ENCODE measurements at regions not wholly inside any gene's neighbourhood (a gene's known extent, or its start where the extent isn't known, plus 50 kb on each side); places are given as distances from the start of the nearest gene placed in this dataset.

- in situ Hi-C loops (cut with HindIII; ENCODE audit: low pct_unique_long_range_greater_than_20kb, low sequenced_read_pairs) = no loop called here
- no peak for DNase-seq (ENCODE audit: low read depth)
Measured at GRCh38 chr6:48057601-48058000, 53.4 kb downstream of the PTCHD4 start.

DNA sequence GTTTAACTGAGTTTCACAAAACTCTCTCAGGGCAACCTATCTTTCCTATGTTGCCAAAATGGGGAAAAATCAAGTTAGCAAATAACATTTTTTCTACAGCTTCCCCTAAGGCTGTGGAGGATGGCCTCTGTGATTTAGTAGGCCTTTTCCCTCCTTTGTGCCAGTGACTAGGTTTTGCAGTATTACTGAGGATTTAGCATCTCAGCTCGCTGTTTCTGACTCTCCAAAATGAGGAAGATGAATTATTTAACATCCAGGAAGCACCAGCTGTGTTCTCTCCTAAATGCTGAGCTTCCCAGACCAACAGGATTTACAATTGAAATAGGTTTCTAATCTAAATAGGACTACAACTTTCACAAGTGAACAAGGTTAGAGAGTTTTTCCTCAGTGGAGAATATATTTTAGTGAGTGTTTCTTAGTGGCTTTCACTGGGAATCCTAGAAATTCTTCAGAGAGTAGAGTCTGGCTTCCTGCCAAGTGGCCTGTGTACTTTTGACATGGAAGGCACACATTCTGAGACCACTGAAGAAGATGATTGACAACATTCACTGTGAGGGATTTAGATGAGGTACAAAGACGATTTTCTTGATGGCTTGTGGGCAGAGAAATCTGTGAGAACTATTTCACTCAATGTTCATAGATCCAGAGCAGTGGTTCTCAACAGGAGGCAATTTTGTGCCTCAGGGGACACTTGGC, 62.4 kb downstream of the PTCHD4 start:
- DNase-seq (ENCODE audit: low read depth) = no peak
- in situ Hi-C loops (cut with HindIII; ENCODE audit: low pct_unique_long_range_greater_than_20kb, low sequenced_read_pairs) = no loop called here

DNA sequence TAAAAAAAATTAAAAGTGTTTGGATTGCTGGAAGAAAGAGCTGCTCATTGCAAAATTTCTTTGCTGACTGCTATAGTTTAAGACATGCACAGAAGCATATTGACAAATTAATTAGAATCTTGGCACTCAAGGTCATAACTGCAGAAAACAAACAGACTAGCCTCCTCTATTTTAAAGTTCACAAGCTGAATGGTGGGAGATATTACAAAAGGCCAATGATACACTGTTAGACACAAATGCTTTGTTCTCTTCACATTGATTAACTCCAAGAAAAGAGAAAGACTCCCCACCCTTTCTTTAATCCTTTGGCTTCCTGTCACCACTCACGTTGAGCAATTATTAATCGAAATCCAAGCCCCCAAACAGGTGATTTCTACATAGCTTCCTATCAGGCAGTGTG, 69.1 kb downstream of the PTCHD4 start:
- in situ Hi-C loops (cut with HindIII; ENCODE audit: low pct_unique_long_range_greater_than_20kb, low sequenced_read_pairs) = no loop called here
- no peak for DNase-seq (ENCODE audit: low read depth)

DNA sequence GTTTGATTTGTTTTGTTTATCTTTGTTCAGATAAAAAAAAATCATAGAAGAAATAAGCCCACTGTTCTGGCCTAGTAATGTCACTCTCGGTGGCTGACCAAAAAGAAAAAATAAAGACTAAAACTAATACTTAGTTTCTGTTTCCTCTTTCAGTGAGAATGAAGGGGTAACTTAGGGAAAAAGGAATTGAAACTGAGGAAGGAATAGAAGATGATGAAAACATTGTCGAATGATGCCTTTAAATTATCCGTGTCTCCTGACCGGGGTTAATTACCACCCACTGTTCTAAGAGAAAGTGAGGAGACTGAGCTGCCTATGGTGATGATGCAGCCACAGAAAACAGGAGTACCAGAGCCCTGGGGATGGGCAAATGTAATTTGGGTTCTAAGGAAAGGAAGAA, 73.1 kb downstream of the PTCHD4 start:
- in situ Hi-C loops (cut with HindIII; ENCODE audit: low pct_unique_long_range_greater_than_20kb, low sequenced_read_pairs) = no loop called here
- DNase-seq (ENCODE audit: low read depth) = no peak

DNA sequence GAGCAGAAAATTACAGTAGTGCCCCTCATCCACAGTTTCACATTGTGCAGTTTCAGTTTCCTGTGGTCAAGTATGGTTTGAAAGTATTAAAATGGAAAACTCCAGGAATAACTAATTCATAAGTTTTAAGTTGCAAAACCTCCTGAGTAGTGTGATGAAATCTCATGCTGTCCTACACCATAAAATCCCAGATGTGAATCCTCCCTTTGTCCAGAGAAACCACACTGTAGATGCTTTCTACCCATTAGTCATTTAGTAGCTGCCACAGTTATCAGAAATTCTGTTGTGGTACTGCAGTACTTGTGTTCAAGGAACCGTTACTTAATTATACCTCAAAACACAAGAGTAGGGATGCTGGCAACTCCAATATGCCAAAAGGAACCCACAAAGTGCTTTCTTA, 74.7 kb downstream of the PTCHD4 start:
- DNase-seq (ENCODE audit: low read depth) = no peak
- in situ Hi-C loops (cut with HindIII; ENCODE audit: low pct_unique_long_range_greater_than_20kb, low sequenced_read_pairs) = no loop called here

DNA sequence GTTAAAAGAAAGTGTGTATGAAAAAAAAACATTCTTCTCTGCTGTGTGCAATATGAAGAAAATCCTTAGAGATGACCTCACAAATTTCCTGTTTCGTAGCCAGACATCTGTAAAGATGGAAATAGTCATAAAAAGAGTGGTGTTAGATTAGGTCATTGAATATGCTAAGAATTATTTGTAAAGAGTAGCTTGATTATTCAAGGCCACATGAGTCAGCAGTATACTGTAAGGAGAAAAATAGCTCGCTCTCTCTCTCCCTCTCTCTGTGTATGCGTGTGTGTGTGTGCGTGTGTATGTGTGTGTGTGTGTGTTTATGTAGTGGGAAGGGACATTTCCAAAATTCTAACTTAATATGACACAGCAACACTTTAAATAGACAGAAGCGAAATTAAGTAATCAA, 78.8 kb downstream of the PTCHD4 start:
- in situ Hi-C loops (cut with HindIII; ENCODE audit: low pct_unique_long_range_greater_than_20kb, low sequenced_read_pairs) = no loop called here
- peak; percentile 63 for DNase-seq (ENCODE audit: low read depth)

DNA sequence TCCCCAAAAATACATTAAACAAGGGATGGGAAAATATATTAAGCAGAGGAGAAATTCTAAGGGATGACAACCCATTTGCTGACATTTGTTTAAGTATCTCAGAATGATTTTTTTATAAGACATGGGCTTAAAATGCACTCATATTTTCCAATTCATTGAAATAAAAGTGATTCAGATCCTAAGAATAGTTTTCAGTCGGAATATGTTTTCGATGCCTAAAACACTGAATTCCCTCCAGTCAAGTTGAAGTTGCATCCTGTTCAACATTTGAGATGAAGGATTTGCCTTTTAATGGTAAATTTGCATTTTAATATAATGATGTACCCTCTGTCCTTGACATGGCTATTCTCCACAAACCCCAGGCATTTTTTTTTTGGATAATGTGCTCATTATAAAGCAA, 79.3 kb downstream of the PTCHD4 start:
- no peak for DNase-seq (ENCODE audit: low read depth)
- in situ Hi-C loops (cut with HindIII; ENCODE audit: low pct_unique_long_range_greater_than_20kb, low sequenced_read_pairs) = no loop called here

GRCh38 chr6:48027704-48028435, 83.1 kb downstream of the PTCHD4 start:
- peak; percentile 5 for DNase-seq (ENCODE audit: low read depth)
- in situ Hi-C loops (cut with HindIII; ENCODE audit: low pct_unique_long_range_greater_than_20kb, low sequenced_read_pairs) = no loop called here

DNA sequence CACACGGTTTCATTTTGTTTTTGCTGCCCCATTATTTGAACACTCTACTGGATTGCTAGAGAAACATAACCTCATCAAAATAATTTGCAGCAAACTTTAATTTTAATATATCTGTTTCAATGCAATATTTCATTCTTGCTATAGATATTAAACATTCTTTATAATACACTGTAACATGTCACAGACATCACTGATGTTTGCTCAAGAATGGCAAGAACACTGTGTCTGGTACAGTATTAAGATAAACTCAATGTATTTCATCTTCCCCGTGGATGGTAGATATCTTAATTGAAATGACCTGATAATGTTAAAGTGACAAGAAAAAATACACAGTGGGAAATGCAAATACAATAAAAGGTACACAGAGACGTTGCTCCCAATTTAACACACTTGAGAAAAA, 86.0 kb downstream of the PTCHD4 start:
- in situ Hi-C loops (cut with HindIII; ENCODE audit: low pct_unique_long_range_greater_than_20kb, low sequenced_read_pairs) = no loop called here

GRCh38 chr6:48021904-48022303, 89.1 kb downstream of the PTCHD4 start:
- no peak for DNase-seq (ENCODE audit: low read depth)
- in situ Hi-C loops (cut with HindIII; ENCODE audit: low pct_unique_long_range_greater_than_20kb, low sequenced_read_pairs) = no loop called here

More for the DNA sequence above, 86.0 kb downstream of the PTCHD4 start:
- no peak for DNase-seq (ENCODE audit: low read depth)

DNA sequence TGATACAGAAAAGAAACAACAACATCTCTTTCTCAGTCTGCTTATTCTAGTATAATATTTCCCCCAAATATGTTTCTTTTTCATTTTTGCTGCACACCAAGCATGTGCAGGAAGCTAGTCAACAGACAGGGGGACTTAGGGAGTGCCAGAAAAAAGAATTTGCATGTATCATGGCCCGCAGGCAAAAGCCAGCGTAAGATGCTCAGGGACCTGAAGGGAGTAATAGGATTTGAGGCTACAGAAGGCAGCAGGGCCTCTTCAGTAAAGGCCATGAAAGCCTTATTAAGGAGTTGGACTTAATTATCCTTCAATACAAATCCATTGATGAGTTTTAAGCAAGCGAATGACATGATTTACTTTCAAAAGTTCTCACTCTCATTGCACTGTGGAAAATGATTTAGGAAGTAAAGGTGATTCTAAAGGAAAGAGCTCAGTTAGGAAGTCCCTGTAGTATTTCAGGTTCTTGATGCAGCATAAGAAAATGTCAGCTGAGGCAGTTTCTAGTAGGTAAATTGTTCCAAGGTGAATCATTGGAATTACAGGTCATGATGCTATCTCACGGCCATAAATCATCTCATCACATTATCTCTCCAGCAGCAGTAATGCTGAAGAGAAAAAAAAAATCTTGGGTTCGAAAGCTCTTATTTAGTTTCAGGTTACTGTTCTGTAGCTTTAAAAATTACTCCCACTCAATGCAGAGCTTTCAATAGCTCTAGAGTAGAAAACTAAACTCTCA, 94.8 kb downstream of the PTCHD4 start:
- in situ Hi-C loops (cut with HindIII; ENCODE audit: low pct_unique_long_range_greater_than_20kb, low sequenced_read_pairs) = no loop called here
- no peak for DNase-seq (ENCODE audit: low read depth)

DNA sequence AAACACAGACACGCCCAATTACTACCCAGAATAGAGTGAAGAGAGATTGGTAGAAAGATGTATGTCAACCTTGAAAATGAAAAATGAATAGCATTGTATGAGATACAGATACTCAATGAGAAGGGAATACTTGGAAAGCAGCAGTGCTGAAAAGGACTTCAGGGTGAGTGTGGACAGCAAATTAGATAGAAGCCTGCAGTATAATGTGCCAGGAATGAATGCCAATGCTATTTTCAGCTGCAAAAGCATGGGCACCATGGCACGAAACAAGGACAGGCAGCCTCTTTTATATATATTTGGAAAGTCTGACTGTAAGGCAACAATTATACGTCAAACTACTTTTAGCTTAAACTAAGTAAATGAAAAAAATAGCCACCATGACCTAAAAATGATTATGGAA, 118.2 kb downstream of the PTCHD4 start:
- in situ Hi-C loops (cut with HindIII; ENCODE audit: low pct_unique_long_range_greater_than_20kb, low sequenced_read_pairs) = no loop called here
- no peak for DNase-seq (ENCODE audit: low read depth)

DNA sequence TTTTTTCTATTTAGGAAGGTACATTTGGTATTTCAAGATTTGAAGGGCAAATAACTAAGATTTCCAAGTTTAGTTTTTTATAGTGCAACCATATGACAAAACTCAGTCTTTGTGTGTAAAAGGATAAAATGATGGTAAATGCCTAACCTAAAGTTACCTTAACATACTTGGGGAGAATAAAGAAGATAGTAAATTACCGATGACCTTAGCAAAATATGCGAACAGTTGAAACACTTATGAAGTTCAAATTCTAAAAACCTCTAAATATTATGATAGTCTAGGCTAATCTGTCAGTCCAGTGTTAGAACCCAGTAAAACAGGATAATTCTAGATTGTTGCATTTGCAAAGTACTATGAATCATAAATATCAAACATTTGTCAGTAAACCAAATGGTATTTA, 127.5 kb downstream of the PTCHD4 start:
- DNase-seq (ENCODE audit: low read depth) = no peak
- in situ Hi-C loops (cut with HindIII; ENCODE audit: low pct_unique_long_range_greater_than_20kb, low sequenced_read_pairs) = no loop called here

DNA sequence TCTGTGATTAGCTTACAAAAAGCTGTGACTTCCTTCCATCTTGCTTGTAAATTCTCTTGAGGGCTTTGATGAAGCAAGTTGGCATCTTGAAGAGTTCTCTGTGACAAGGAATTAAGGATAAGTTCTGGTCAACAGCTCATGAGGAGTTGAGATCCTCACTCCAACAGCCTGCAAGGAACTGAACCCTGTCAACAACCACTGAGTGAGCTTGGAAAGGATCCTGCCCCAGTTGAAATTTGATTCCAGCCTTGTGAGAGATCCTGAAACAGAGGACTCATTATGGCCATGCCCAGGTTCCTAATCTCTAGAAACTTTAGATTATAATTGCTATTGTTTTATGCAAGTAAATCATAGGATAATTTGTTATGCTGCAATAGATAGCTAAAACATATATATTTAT, 133.7 kb downstream of the PTCHD4 start:
- in situ Hi-C loops (cut with HindIII; ENCODE audit: low pct_unique_long_range_greater_than_20kb, low sequenced_read_pairs) = no loop called here
- DNase-seq (ENCODE audit: low read depth) = no peak

- in situ Hi-C loops (cut with HindIII; ENCODE audit: low pct_unique_long_range_greater_than_20kb, low sequenced_read_pairs) = no loop called here
- no peak for DNase-seq (ENCODE audit: low read depth)
Measured at GRCh38 chr6:47974106-47974505, 136.9 kb downstream of the PTCHD4 start.

DNA sequence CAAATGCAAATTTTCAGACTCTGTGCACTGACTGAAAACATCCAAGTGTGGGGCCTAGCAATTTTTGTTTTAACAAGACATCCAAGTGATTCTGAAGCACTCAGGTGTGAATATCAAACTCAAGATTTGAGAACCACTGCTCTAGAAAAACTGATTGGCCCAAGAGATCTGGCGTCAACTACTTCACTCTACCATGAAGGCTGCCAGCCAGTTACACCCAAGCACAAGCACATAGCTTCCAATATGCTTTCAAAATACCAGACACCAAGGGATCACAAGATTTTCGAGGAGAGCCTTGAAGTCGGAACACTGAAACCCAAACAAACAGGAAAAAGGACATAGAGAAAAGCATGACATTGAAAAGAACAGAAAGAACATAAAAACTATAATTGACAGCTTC, 140.2 kb downstream of the PTCHD4 start:
- in situ Hi-C loops (cut with HindIII; ENCODE audit: low pct_unique_long_range_greater_than_20kb, low sequenced_read_pairs) = no loop called here
- no peak for DNase-seq (ENCODE audit: low read depth)

- no peak for DNase-seq (ENCODE audit: low read depth)
- in situ Hi-C loops (cut with HindIII; ENCODE audit: low pct_unique_long_range_greater_than_20kb, low sequenced_read_pairs) = no loop called here
Measured at GRCh38 chr6:47967843-47968242, 143.2 kb downstream of the PTCHD4 start.

GRCh38 chr6:47964969-47965368, 146.0 kb downstream of the PTCHD4 start:
- DNase-seq (ENCODE audit: low read depth) = no peak
- in situ Hi-C loops (cut with HindIII; ENCODE audit: low pct_unique_long_range_greater_than_20kb, low sequenced_read_pairs) = no loop called here

DNA sequence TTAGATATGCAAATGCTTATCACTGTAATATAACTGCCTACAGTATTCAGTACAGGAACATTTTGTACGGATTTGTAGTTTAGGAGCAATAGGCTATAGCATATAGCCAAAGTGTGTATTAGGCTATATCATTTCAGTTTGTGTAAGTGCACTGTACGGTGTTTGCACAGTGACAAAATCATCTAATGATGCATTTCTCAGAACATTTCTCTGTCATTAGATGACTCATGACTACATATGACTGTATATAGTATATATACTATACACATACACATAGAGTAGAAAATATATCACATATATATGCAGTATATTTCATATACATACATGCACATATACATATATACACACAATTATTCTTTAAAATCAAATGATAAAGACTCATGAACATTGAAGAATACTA, 158.4 kb downstream of the PTCHD4 start:
- in situ Hi-C loops (cut with HindIII; ENCODE audit: low pct_unique_long_range_greater_than_20kb, low sequenced_read_pairs) = no loop called here
- no peak for DNase-seq (ENCODE audit: low read depth)
